ENCODE measurements at regions not wholly inside any gene's neighbourhood (a gene's known extent, or its start where the extent isn't known, plus 50 kb on each side); places are given as distances from the start of the nearest gene placed in this dataset.
A peak's percentile ranks its signal among the peaks of the same experiment; 100 is the strongest.

GRCh38 chr1:181423301-181423918, 59.9 kb upstream of the CACNA1E start:
- TF ChIP-seq CTCF (conservative IDR thresholded peaks at IDR 0.05; ENCODE audit: control insufficient read depth, insufficient read depth, low read depth, low read length): peak; percentile 29
- no peak overlapping the region for H3K4me3 ChIP-seq (ENCODE audit: control insufficient read depth, low read depth, low read length)
- DNase-seq (ENCODE audit: low read depth): peak; percentile 38

- peak; percentile 65 for DNase-seq (ENCODE audit: low read depth)
- TF ChIP-seq CTCF (conservative IDR thresholded peaks at IDR 0.05; ENCODE audit: control insufficient read depth, insufficient read depth, low read depth, low read length): peak; percentile 94
- H3K4me3 ChIP-seq (ENCODE audit: control insufficient read depth, low read depth, low read length): no peak overlapping the region
Observed at GRCh38 chr1:181424786-181425403, 58.4 kb upstream of the CACNA1E start.

- H3K4me3 ChIP-seq (ENCODE audit: control insufficient read depth, low read depth, low read length): no peak overlapping the region
- no peak for DNase-seq (ENCODE audit: low read depth)
- no peak for TF ChIP-seq CTCF (conservative IDR thresholded peaks at IDR 0.05; ENCODE audit: control insufficient read depth, insufficient read depth, low read depth, low read length)
Observed at GRCh38 chr1:181425566-181425965, 57.8 kb upstream of the CACNA1E start.

- DNase-seq (ENCODE audit: low read depth): no peak
- TF ChIP-seq CTCF (conservative IDR thresholded peaks at IDR 0.05; ENCODE audit: control insufficient read depth, insufficient read depth, low read depth, low read length): no peak
- no peak overlapping the region for H3K4me3 ChIP-seq (ENCODE audit: control insufficient read depth, low read depth, low read length)
Observed at GRCh38 chr1:181429462-181429861, 53.9 kb upstream of the CACNA1E start.

- TF ChIP-seq CTCF (conservative IDR thresholded peaks at IDR 0.05; ENCODE audit: control insufficient read depth, insufficient read depth, low read depth, low read length): no peak
- H3K4me3 ChIP-seq (ENCODE audit: control insufficient read depth, low read depth, low read length): no peak overlapping the region
- DNase-seq (ENCODE audit: low read depth): no peak
Observed at GRCh38 chr1:181430015-181430885, 53.1 kb upstream of the CACNA1E start.

All from fibroblast of mammary gland (primary cell).